ENCODE measurements at regions not wholly inside any gene's neighbourhood (a gene's known extent, or its start where the extent isn't known, plus 50 kb on each side); places are given as distances from the start of the nearest gene placed in this dataset.

DNA sequence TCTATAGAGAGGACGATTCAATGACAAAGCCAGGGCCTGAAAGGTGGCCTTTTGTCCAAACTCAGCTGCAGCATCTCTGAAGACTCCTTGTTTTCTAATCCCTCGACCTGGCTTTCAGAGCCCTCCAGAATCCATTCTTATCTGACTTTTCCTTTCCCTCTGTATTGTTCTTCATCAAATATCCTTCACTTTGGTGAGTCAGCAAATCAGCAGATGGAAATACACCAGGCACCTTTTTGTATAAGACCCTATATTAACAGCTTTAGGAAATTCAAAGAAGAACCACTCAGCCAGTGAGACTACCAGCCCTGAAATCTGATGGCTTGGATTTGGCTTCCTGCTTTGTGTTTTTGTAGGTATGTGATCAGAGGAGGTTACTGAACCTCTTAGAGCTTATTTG lies 81.9 kb upstream of the RAB11FIP2 start:
- TF ChIP-seq, protein P1, sequence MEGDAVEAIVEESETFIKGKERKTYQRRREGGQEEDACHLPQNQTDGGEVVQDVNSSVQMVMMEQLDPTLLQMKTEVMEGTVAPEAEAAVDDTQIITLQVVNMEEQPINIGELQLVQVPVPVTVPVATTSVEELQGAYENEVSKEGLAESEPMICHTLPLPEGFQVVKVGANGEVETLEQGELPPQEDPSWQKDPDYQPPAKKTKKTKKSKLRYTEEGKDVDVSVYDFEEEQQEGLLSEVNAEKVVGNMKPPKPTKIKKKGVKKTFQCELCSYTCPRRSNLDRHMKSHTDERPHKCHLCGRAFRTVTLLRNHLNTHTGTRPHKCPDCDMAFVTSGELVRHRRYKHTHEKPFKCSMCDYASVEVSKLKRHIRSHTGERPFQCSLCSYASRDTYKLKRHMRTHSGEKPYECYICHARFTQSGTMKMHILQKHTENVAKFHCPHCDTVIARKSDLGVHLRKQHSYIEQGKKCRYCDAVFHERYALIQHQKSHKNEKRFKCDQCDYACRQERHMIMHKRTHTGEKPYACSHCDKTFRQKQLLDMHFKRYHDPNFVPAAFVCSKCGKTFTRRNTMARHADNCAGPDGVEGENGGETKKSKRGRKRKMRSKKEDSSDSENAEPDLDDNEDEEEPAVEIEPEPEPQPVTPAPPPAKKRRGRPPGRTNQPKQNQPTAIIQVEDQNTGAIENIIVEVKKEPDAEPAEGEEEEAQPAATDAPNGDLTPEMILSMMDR (IDR thresholded peaks at IDR 0.05; ENCODE audit: unreplicated experiment in 3 of 3), result no peak
- Mint-ChIP-seq H3K36me3 (ENCODE audit: low read depth) (peaks cover 4% of the 10 kb centered on the region), H3K27me3 (ENCODE audit: low read depth) (no peaks in the 10 kb centered on the region)

GRCh38 chr10:118118716-118119115 lies 72.0 kb upstream of the RAB11FIP2 start:
- Mint-ChIP-seq H3K27ac (peak overlapping the region; percentile 77 to 95 (median 92)), H3K27me3 (ENCODE audit: low read depth) (no peaks in the 10 kb centered on the region), H3K4me3 (peak overlapping the region in 1 of 3 experiments; percentile 41), H3K4me1 (peaks cover 34% of the 10 kb centered on the region), H3K9me3 (peaks cover 3% of the 10 kb centered on the region), H3K36me3 (ENCODE audit: low read depth) (peaks cover 4% of the 10 kb centered on the region)
- TF ChIP-seq, protein P1 (IDR thresholded peaks at IDR 0.05; ENCODE audit: unreplicated experiment in 3 of 3), result no peak

More for the DNA sequence above, 81.9 kb upstream of the RAB11FIP2 start:
- Mint-ChIP-seq H3K4me1 (peaks cover 14% of the 10 kb centered on the region), H3K27ac (peak overlapping the region in 2 of 3 experiments; percentile 23 to 38), H3K4me3 (no peak overlapping the region), H3K9me3 (no peaks in the 10 kb centered on the region)

DNA sequence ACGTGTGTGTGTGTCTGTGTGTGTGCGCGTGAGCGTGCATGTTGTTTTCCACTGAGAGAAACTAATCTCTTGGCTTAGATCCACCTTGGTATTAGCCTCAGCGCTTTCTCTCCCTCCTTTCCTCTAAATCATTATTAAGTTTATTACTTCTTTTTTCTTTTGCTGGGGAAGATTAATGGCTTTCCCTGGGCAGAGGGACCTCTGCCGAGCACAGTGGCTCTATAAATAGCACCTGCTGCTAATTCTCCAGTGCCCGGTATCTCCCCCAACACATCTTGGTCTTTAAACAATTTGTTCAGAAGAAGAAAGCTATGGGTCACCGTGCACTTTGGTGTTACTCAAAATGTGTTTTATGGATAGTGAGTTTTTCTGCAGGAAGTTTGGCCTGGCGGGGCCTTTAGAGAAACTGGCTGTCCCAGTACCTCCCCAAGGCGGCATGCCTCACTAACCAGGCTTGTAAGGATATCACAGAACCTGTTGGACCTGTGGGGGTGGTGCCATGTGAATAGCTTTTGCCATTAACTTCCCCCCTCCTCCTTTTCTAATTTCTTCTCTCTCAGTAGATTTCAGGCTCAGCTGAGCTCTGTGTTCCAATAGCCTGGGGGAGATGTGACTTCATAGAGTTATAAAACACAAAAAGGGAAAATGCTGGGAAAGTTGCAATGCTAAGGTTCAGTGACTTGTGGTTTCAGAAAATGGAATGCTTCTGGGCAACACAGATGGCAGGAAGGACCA lies 70.1 kb upstream of the RAB11FIP2 start:
- Mint-ChIP-seq H3K36me3 (ENCODE audit: low read depth) (no peaks in the 10 kb centered on the region), H3K4me3 (peak overlapping the region in 2 of 3 experiments; percentile 11 to 14), H3K9me3 (no peaks in the 10 kb centered on the region), H3K27ac (peak overlapping the region; percentile 92 to 95 (median 94)), H3K27me3 (ENCODE audit: low read depth) (no peaks in the 10 kb centered on the region), H3K4me1 (peaks cover 48% of the 10 kb centered on the region)
- TF ChIP-seq, protein P1 (IDR thresholded peaks at IDR 0.05; ENCODE audit: unreplicated experiment in 3 of 3), result no peak

GRCh38 chr10:118116362-118116714 lies 69.6 kb upstream of the RAB11FIP2 start:
- Mint-ChIP-seq H3K36me3 (ENCODE audit: low read depth) (no peaks in the 10 kb centered on the region), H3K27me3 (ENCODE audit: low read depth) (no peaks in the 10 kb centered on the region), H3K4me3 (peak overlapping the region in 1 of 3 experiments; percentile 11), H3K27ac (peak overlapping the region; percentile 92 to 95 (median 94)), H3K9me3 (no peaks in the 10 kb centered on the region), H3K4me1 (peaks cover 49% of the 10 kb centered on the region)
- TF ChIP-seq, protein P1 (IDR thresholded peaks at IDR 0.05; ENCODE audit: unreplicated experiment in 3 of 3), result no peak

GRCh38 chr10:118115701-118116100 lies 69.0 kb upstream of the RAB11FIP2 start:
- Mint-ChIP-seq H3K9me3 (no peaks in the 10 kb centered on the region), H3K36me3 (ENCODE audit: low read depth) (no peaks in the 10 kb centered on the region), H3K4me3 (no peak overlapping the region), H3K27me3 (ENCODE audit: low read depth) (no peaks in the 10 kb centered on the region), H3K4me1 (peaks cover 49% of the 10 kb centered on the region), H3K27ac (peak overlapping the region; percentile 92 to 95 (median 94))
- TF ChIP-seq, protein P1 (IDR thresholded peaks at IDR 0.05; ENCODE audit: unreplicated experiment in 3 of 3), result no peak

- Mint-ChIP-seq H3K36me3 (ENCODE audit: low read depth) (no peaks in the 10 kb centered on the region), H3K27ac (peak overlapping the region in 2 of 3 experiments; percentile 92 to 95), H3K4me3 (no peak overlapping the region), H3K27me3 (ENCODE audit: low read depth) (no peaks in the 10 kb centered on the region), H3K9me3 (no peaks in the 10 kb centered on the region), H3K4me1 (peaks cover 49% of the 10 kb centered on the region)
- TF ChIP-seq, protein P1 (IDR thresholded peaks at IDR 0.05; ENCODE audit: unreplicated experiment in 3 of 3), result no peak
Observed at GRCh38 chr10:118114992-118115391, 68.3 kb upstream of the RAB11FIP2 start.

Measured in nephron (organoid).